A204.1 (cell line): ENCODE measurements at regions not wholly inside any gene's neighbourhood (a gene's known extent, or its start where the extent isn't known, plus 50 kb on each side); places are given as distances from the start of the nearest gene placed in this dataset.

Experiments used
- FAIRE-seq: peaks from 2 replicates; lab custom pipeline; 2012; peaks lifted over from hg19 to GRCh38; lab: Jason Lieb, UNC

GRCh38 chr20:52818491-52818890 lies 153.7 kb upstream of the TSHZ2 start:
- no peak for FAIRE-seq

- FAIRE-seq = no peak
Observed at GRCh38 chr20:52817981-52818380, 154.2 kb upstream of the TSHZ2 start.

GRCh38 chr20:52817511-52817910 lies 154.6 kb upstream of the TSHZ2 start:
- FAIRE-seq = no peak

GRCh38 chr20:52814371-52814770 lies 157.8 kb upstream of the TSHZ2 start:
- no peak for FAIRE-seq

- no peak for FAIRE-seq
Observed at GRCh38 chr20:52812231-52812847, 159.8 kb upstream of the TSHZ2 start.

- FAIRE-seq = no peak
Observed at GRCh38 chr20:52809003-52809402, 163.2 kb upstream of the TSHZ2 start.

GRCh38 chr20:52806918-52807317 lies 165.2 kb upstream of the TSHZ2 start:
- no peak for FAIRE-seq

GRCh38 chr20:52805843-52806242 lies 166.3 kb upstream of the TSHZ2 start:
- FAIRE-seq = no peak

GRCh38 chr20:52805296-52805571 lies 166.9 kb upstream of the TSHZ2 start:
- no peak for FAIRE-seq

- no peak for FAIRE-seq
Observed at GRCh38 chr20:52804497-52805295, 167.5 kb upstream of the TSHZ2 start.

GRCh38 chr20:52801628-52802006 lies 170.5 kb upstream of the TSHZ2 start:
- FAIRE-seq = no peak

GRCh38 chr20:52800734-52801627 lies 171.2 kb upstream of the TSHZ2 start:
- FAIRE-seq = no peak

- FAIRE-seq = no peak
Observed at GRCh38 chr20:52799130-52799529, 173.0 kb upstream of the TSHZ2 start.

GRCh38 chr20:52798124-52798523 lies 174.0 kb upstream of the TSHZ2 start:
- FAIRE-seq = no peak

GRCh38 chr20:52794853-52795252 lies 177.3 kb upstream of the TSHZ2 start:
- peak; percentile 96 for FAIRE-seq

- no peak for FAIRE-seq
Observed at GRCh38 chr20:52793339-52793963, 178.7 kb upstream of the TSHZ2 start.

- no peak for FAIRE-seq
Observed at GRCh38 chr20:52791091-52791490, 181.1 kb upstream of the TSHZ2 start.

- no peak for FAIRE-seq
Observed at GRCh38 chr20:52789716-52790115, 182.4 kb upstream of the TSHZ2 start.

- FAIRE-seq = no peak
Observed at GRCh38 chr20:52787962-52788361, 184.2 kb upstream of the TSHZ2 start.

- FAIRE-seq = no peak
Observed at GRCh38 chr20:52787216-52787615, 184.9 kb upstream of the TSHZ2 start.

GRCh38 chr20:52785679-52786078 lies 186.5 kb upstream of the TSHZ2 start:
- no peak for FAIRE-seq

- FAIRE-seq = no peak
Observed at GRCh38 chr20:52783769-52784168, 188.4 kb upstream of the TSHZ2 start.

GRCh38 chr20:52780462-52780861 lies 191.7 kb upstream of the TSHZ2 start:
- no peak for FAIRE-seq
